BLaER1 treated with 17β-estradiol and CSF1 and Interleukin-3, amounts not matched to agents 10 nM and 100 nM (cell line): ENCODE measurements at regions not wholly inside any gene's neighbourhood (a gene's known extent, or its start where the extent isn't known, plus 50 kb on each side); places are given as distances from the start of the nearest gene placed in this dataset.

ENCODE experiments used
- H3K27ac ChIP-seq, 11 experiments: shearing (Covaris generic); formaldehyde crosslinking; 2 replicates each; pipeline ENCODE4 v1.8.1; 2022
- H3K27me3 ChIP-seq, 11 experiments: shearing (Covaris generic); formaldehyde crosslinking; 2 replicates each; pipeline ENCODE4 v1.8.1; 2022
- H3K36me3 ChIP-seq, 11 experiments: shearing (Covaris generic); formaldehyde crosslinking; 2 replicates each; pipeline ENCODE4 v1.8.1; 2022
- H3K4me1 ChIP-seq, 10 experiments: shearing (Covaris generic); formaldehyde crosslinking; 2 replicates each; pipeline ENCODE4 v1.8.1; 2022
- H3K4me2 ChIP-seq, 11 experiments: shearing (Covaris generic); formaldehyde crosslinking; 2 replicates each; pipeline ENCODE4 v1.8.1; 2022
- H3K4me3 ChIP-seq, 10 experiments: shearing (Covaris generic); formaldehyde crosslinking; 2 replicates each; pipeline ENCODE4 v1.8.1; 2022
- H3K9ac ChIP-seq, 11 experiments: shearing (Covaris generic); formaldehyde crosslinking; 2 replicates each; pipeline ENCODE4 v1.8.1; 2022
- H3K9me3 ChIP-seq, 11 experiments: shearing (Covaris generic); formaldehyde crosslinking; replicated peaks in 1 of 11; 2 replicates each; pipeline ENCODE4 v1.8.1; 2022
- H4K20me1 ChIP-seq, 11 experiments: shearing (Covaris generic); formaldehyde crosslinking; 2 replicates each; pipeline ENCODE4 v1.8.1; 2022
- Cebpa-rat ChIP-seq, 11 experiments: shearing (Covaris generic); IDR thresholded peaks; 2 replicates each; pipeline ENCODE4 v1.8.1; 2022

DNA sequence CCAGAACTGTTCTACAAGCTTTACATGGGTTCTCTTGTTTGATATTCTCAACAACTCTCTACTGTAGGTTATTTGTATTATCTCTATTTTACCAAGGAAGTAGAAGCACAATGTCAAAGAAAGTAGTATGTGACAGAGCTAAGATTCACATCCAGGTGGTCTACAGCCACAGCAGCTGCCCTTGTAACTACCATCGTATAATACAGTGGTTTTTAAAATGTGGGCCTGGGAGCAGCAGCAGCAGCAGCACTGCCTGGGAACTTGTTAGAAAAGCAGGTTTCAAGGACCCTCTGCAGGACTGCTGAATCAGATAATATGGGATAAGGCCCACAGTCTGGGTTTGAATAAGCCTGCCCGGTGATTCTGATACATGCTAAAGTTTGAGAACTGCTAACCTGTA, 357.1 kb upstream of the SATB1 start:
- Histone ChIP-seq H3K9me3 (no peaks in the 10 kb centered on the region), H3K4me1 (no peaks in the 10 kb centered on the region), H3K9ac (no peak overlapping the region), H3K36me3 (no peaks in the 10 kb centered on the region), H3K4me3 (no peak overlapping the region), H4K20me1 (no peaks in the 10 kb centered on the region), H3K27ac (no peak overlapping the region), H3K27me3 (no peaks in the 10 kb centered on the region), H3K4me2 (no peak overlapping the region)
- TF ChIP-seq Cebpa-rat (IDR thresholded peaks at IDR 0.05): no peak

DNA sequence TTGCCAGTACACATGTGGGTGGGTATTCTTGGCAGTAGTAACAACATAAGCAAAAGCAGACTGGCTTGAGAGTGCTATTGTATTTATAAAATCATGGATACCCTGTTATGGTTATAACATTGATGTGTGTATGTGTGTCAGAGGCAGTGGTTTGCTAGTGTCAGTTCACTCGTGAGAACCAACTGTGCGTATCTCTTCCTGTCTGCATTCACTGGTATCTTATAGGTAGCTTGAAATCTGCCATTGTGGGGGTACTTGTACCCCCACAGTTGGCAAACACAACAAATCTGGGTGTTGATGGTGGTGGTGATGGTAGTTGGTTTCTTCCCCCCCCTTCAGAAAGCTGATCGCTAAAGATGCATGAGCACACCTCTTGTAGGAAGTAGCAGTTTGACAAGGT, 355.8 kb upstream of the SATB1 start:
- Histone ChIP-seq H3K4me3 (no peak overlapping the region), H3K9me3 (no peaks in the 10 kb centered on the region), H4K20me1 (no peaks in the 10 kb centered on the region), H3K9ac (no peak overlapping the region), H3K27me3 (no peaks in the 10 kb centered on the region), H3K4me2 (no peak overlapping the region), H3K36me3 (no peaks in the 10 kb centered on the region), H3K4me1 (no peaks in the 10 kb centered on the region), H3K27ac (no peak overlapping the region)
- no peak for TF ChIP-seq Cebpa-rat (IDR thresholded peaks at IDR 0.05)

DNA sequence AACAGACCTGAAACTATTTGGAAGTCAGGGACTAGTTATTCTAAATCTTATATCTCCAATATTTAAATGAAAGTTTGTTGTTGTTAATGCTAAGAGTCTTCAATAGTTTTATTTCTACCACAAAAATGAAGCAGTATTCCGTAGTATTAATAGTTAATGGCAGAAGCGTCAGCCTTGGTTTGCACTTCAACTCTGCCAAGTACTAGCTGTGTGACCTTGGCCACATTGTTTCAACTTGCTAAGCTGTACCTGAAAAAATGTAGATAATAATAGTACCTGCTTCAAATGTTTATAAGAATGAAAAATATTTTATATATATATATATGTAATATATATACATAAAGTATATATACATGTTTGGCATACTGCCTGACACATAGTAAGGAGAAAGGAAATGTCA, 354.6 kb upstream of the SATB1 start:
- Histone ChIP-seq H3K9me3 (no peaks in the 10 kb centered on the region), H4K20me1 (no peaks in the 10 kb centered on the region), H3K36me3 (no peaks in the 10 kb centered on the region), H3K27ac (no peak overlapping the region), H3K4me2 (no peak overlapping the region), H3K27me3 (no peaks in the 10 kb centered on the region), H3K4me3 (no peak overlapping the region), H3K4me1 (no peaks in the 10 kb centered on the region), H3K9ac (no peak overlapping the region)
- TF ChIP-seq Cebpa-rat (IDR thresholded peaks at IDR 0.05): no peak

DNA sequence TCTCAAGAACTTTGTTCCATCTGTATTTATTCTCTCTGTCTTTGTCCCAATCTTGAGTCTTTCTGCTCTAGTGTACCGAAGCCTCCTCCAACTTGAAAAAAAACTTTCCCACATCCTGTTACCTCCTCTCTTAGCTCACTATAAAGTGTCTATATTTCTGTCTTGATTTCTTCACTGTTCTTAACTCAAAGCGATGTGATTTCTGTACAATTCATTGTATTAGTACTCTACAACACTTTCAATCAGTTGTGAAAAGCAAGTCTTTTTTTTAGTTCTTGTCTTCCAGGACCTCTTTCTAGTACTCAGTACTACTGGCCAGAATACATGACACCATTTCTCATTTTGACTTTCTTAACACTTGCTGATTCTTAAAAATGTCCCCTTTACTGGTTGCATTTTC, 353.5 kb upstream of the SATB1 start:
- no peak for TF ChIP-seq Cebpa-rat (IDR thresholded peaks at IDR 0.05)
- Histone ChIP-seq H3K36me3 (no peaks in the 10 kb centered on the region), H3K9ac (no peak overlapping the region), H3K27me3 (no peaks in the 10 kb centered on the region), H4K20me1 (no peaks in the 10 kb centered on the region), H3K4me2 (no peak overlapping the region), H3K27ac (no peak overlapping the region), H3K9me3 (no peaks in the 10 kb centered on the region), H3K4me1 (no peaks in the 10 kb centered on the region), H3K4me3 (no peak overlapping the region)

DNA sequence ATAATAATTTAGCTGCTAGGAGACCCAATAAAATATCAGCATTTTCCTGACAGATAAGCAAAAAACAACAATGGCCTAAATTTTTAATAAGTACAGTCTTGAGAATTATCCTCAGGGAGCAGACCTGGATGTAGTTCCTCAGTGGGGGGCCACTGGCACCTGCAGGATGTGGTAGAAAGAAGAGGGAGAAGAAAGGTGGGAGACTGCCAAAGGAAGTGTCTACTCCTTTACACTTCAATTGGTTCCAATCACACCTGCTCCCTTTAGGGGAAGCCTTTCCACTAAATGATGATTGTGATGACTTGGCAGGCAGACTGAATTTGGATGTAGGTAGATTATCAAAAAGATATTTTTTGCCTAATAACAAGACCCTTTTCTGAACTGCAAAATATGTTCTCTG, 353.0 kb upstream of the SATB1 start:
- no peaks in the 10 kb centered on the region for H4K20me1 ChIP-seq
- no peaks in the 10 kb centered on the region for H3K4me1 ChIP-seq
- H3K9ac ChIP-seq: no peak overlapping the region
- H3K27ac ChIP-seq: no peak overlapping the region
- H3K9me3 ChIP-seq: no peaks in the 10 kb centered on the region
- no peak for TF ChIP-seq Cebpa-rat (IDR thresholded peaks at IDR 0.05)
- H3K4me3 ChIP-seq: no peak overlapping the region
- H3K27me3 ChIP-seq: no peaks in the 10 kb centered on the region
- H3K4me2 ChIP-seq: no peak overlapping the region
- no peaks in the 10 kb centered on the region for H3K36me3 ChIP-seq

DNA sequence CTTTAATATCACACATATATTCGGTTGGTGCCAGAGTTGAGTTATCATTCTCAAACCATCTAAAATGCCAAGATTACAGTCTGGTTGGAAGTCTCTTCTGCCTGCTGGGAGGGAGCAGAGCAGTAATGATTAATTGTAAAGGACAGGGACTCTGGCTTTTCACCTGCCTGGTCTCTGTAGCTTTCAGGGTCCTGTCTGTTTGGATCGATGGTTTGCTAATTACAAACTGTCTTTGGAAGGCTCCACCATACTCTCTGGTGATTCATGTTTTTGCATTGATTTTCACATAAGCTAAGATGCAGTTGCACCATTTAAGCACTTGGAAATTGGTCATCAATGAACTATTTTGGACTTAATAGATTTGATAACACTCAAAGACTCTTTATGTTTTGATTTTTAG, 350.4 kb upstream of the SATB1 start:
- H3K9ac ChIP-seq: no peak overlapping the region
- no peaks in the 10 kb centered on the region for H3K4me1 ChIP-seq
- no peaks in the 10 kb centered on the region for H4K20me1 ChIP-seq
- no peaks in the 10 kb centered on the region for H3K27me3 ChIP-seq
- no peaks in the 10 kb centered on the region for H3K9me3 ChIP-seq
- no peak for TF ChIP-seq Cebpa-rat (IDR thresholded peaks at IDR 0.05)
- H3K27ac ChIP-seq: no peak overlapping the region
- no peaks in the 10 kb centered on the region for H3K36me3 ChIP-seq
- H3K4me3 ChIP-seq: no peak overlapping the region
- no peak overlapping the region for H3K4me2 ChIP-seq

DNA sequence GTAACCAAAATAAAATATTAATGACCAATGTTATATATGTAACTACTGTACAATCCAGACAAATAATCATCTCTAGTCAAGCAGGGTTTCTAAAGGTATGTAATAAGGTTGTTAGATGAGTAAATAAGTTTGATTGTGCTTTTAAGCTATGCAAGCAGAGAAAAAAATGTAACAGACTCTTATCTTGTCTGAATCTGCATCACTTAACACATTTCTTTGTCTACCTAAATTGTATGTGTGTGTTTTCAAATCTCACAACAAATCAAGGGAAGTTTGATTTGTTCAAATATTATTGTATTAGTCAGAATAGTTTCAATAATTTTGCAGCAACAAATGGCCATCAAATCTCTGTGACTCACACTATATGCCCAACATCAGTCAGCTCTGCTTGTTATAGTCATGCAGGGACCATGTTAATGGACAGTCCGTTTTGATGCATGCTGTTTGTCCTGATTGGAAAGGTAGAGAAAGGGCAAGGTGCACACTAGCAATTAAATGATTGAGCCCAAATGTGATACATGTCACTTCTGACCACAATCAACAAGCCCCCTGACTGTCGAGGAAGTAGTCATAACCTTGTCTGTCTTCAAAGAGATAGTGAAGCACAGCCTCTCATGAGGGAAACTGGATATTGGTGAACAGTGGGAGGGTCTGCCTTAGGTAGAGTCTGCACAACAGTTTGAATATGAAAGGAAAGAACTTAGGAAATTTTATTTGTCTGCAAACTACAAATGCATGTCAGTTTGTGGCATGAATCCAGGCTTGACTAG, 349.4 kb upstream of the SATB1 start:
- H3K9ac ChIP-seq: no peak overlapping the region
- no peaks in the 10 kb centered on the region for H3K9me3 ChIP-seq
- no peaks in the 10 kb centered on the region for H3K36me3 ChIP-seq
- TF ChIP-seq Cebpa-rat (IDR thresholded peaks at IDR 0.05): no peak
- no peaks in the 10 kb centered on the region for H3K4me1 ChIP-seq
- H3K27ac ChIP-seq: no peak overlapping the region
- H3K27me3 ChIP-seq: no peaks in the 10 kb centered on the region
- H4K20me1 ChIP-seq: no peaks in the 10 kb centered on the region
- no peak overlapping the region for H3K4me2 ChIP-seq
- H3K4me3 ChIP-seq: no peak overlapping the region

DNA sequence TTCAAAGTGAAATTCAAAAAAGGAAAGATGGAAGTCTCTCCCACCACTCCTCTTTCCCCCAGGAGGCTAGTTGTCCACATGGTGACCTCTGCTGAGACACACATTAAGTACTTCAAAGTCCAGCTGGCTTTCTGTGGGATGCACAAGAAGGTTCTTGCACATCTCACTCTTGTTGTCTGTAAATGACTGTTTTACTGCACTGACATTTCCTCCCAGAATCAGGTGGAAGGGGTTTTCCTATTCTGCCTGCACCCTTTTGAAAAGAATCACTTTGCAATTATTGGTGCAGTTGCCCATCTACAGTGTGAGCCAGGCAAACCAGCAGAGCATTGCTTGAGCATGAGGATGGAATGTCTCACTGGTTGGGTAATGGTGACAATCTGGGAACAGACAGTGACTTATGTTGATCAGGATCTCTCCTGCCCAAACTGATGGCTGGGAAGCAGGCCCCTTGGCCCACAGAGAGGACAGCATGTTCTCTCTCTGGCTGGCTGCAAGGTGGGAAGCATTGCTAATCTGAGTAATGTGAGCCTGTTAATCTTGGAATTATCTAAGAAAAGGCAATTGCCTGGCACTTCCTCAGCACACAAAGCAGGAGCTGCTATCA, 347.7 kb upstream of the SATB1 start:
- no peak for TF ChIP-seq Cebpa-rat (IDR thresholded peaks at IDR 0.05)
- Histone ChIP-seq H3K4me1 (no peaks in the 10 kb centered on the region), H3K9ac (no peak overlapping the region), H3K27ac (no peak overlapping the region), H3K9me3 (no peaks in the 10 kb centered on the region), H3K4me2 (no peak overlapping the region), H3K36me3 (no peaks in the 10 kb centered on the region), H4K20me1 (no peaks in the 10 kb centered on the region), H3K27me3 (no peaks in the 10 kb centered on the region), H3K4me3 (no peak overlapping the region)

DNA sequence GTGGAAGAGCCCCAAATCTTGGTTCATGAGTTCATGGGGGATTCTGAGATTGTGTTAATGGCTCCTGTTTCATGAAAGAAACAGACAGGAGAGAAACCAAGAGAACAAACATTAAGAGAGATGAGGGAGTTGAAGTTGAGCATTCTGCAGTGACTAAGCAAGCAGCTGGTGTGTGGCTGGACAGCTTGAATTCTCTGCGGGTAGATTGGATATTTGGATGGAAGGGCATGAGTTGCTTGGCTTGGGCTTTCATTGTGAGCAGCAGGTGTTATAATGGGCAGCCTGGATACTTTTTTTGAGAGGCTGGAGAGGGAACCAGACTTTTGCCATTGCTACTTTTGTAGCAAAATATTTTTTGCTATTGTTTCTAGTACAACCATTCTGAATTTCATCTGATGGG, 346.8 kb upstream of the SATB1 start:
- Histone ChIP-seq H3K27ac (no peak overlapping the region), H3K9ac (no peak overlapping the region), H3K36me3 (no peaks in the 10 kb centered on the region), H3K4me2 (no peak overlapping the region), H3K4me3 (no peak overlapping the region), H3K4me1 (no peaks in the 10 kb centered on the region), H3K9me3 (no peaks in the 10 kb centered on the region), H3K27me3 (no peaks in the 10 kb centered on the region), H4K20me1 (no peaks in the 10 kb centered on the region)
- TF ChIP-seq Cebpa-rat (IDR thresholded peaks at IDR 0.05): no peak

DNA sequence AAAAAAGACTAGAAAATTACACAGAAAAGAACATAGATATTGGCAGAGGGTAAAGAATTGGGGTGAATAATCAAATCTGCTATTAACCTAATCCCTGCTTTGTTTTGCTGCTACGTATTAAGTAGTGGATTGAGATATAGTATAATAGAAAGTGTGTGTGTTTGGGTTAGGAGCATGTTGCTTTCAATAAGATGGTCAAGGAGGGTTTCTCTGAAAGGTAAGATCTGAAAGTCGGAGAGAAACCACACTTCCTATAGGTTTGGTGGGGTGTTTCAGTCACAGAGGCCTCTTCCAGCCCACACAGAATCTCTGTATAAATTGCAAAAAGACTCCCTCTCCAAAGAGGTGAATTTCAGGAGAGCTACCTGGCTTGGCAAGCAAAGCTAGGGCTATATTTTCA, 345.7 kb upstream of the SATB1 start:
- H3K27me3 ChIP-seq: no peaks in the 10 kb centered on the region
- no peak overlapping the region for H3K9ac ChIP-seq
- no peaks in the 10 kb centered on the region for H3K9me3 ChIP-seq
- no peaks in the 10 kb centered on the region for H4K20me1 ChIP-seq
- no peak overlapping the region for H3K4me3 ChIP-seq
- no peaks in the 10 kb centered on the region for H3K36me3 ChIP-seq
- no peak for TF ChIP-seq Cebpa-rat (IDR thresholded peaks at IDR 0.05)
- no peaks in the 10 kb centered on the region for H3K4me1 ChIP-seq
- H3K27ac ChIP-seq: no peak overlapping the region
- H3K4me2 ChIP-seq: no peak overlapping the region
